Kidney epithelial cell (primary cell): ENCODE measurements at regions not wholly inside any gene's neighbourhood (a gene's known extent, or its start where the extent isn't known, plus 50 kb on each side); places are given as distances from the start of the nearest gene placed in this dataset.
"Not testable (repeated sequence)": the region's sequence is repeated elsewhere in the genome, so short reads cannot be mapped to it uniquely, and the experiment has no call there.

ENCODE experiments used
- DNase-seq: peaks from one replicate; pipeline ENCODE4 v3.0.0-alpha.2; 2010; ENCODE audit warnings: low read depth
- H3K27me3 ChIP-seq: 2 replicates; pipeline ENCODE4 v1.6.0; 2011; ENCODE audit warnings: low read length; ENCODE audit not compliant: control insufficient read depth, insufficient read depth
- H3K36me3 ChIP-seq: 2 replicates; pipeline ENCODE4 v1.5.1; 2011; ENCODE audit warnings: low read length; ENCODE audit not compliant: control insufficient read depth, insufficient read depth
- H3K4me3 ChIP-seq: 2 replicates; pipeline ENCODE4 v1.5.1; 2011; ENCODE audit warnings: low read depth, mild to moderate bottlenecking, control low read depth, low read length
- TF ChIP-seq, protein P1 (sequence below): IDR thresholded peaks from 2 replicates; pipeline ENCODE4 v1.5.1; 2011; ENCODE audit warnings: mild to moderate bottlenecking, moderate library complexity, low read length, control low read depth, inconsistent platforms; ENCODE audit not compliant: insufficient read depth, poor library complexity, severe bottlenecking

DNA sequence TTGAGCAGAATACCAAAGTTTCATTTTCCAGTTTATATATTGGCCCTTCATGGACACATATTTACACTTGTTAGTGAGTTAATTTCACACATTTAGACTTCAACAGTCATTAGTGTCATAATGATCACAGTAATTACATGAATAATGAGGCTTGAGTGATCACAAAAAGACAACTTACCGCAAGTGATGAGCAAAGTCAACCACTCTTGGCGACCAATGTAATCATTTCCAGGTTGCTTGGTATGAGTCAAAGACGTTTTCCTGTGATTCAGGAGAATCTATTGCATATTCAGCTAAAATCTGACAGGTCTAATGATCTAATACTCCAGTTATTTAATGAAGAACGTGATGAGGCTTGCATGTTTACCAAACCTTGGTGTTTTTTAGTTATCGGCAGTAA is 407.9 kb upstream of the TENM3 start:
- TF ChIP-seq, protein P1, sequence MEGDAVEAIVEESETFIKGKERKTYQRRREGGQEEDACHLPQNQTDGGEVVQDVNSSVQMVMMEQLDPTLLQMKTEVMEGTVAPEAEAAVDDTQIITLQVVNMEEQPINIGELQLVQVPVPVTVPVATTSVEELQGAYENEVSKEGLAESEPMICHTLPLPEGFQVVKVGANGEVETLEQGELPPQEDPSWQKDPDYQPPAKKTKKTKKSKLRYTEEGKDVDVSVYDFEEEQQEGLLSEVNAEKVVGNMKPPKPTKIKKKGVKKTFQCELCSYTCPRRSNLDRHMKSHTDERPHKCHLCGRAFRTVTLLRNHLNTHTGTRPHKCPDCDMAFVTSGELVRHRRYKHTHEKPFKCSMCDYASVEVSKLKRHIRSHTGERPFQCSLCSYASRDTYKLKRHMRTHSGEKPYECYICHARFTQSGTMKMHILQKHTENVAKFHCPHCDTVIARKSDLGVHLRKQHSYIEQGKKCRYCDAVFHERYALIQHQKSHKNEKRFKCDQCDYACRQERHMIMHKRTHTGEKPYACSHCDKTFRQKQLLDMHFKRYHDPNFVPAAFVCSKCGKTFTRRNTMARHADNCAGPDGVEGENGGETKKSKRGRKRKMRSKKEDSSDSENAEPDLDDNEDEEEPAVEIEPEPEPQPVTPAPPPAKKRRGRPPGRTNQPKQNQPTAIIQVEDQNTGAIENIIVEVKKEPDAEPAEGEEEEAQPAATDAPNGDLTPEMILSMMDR, result no peak
- H3K36me3 ChIP-seq, result no peaks in the 10 kb centered on the region
- H3K4me3 ChIP-seq, result no peak overlapping the region
- no peaks in the 10 kb centered on the region for H3K27me3 ChIP-seq
- no peak for DNase-seq

- Histone ChIP-seq H3K4me3 (no peak overlapping the region), H3K36me3 (no peaks in the 10 kb centered on the region), H3K27me3 (no peaks in the 10 kb centered on the region)
- TF ChIP-seq, protein P1, result no peak
- no peak for DNase-seq
Measured at GRCh38 chr4:181838253-181838652, 404.9 kb upstream of the TENM3 start.

DNA sequence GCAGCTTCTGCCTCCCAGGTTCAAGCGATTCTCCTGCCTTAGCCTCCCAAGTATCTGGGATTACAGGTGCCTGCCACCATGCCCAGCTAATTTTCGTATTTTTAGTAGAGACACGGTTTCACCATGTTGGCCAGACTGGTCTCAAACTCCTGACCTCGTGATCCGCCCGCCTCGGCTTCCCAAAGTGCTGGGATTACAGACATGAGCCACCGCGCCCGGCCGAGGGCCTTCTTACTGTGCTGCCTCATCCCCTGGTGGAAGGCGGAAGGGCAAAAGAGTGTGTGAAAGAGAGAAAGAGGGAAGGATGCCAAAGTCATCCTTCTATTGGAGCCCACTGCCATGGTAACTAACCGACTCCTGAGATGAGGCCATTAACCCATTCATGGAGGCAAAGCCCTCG is 399.4 kb upstream of the TENM3 start:
- H3K27me3 ChIP-seq, H3K4me3 ChIP-seq, H3K36me3 ChIP-seq, DNase-seq: not testable (repeated sequence)

- no peaks in the 10 kb centered on the region for H3K27me3 ChIP-seq
Measured at GRCh38 chr4:181845617-181846016, 397.6 kb upstream of the TENM3 start.

DNA sequence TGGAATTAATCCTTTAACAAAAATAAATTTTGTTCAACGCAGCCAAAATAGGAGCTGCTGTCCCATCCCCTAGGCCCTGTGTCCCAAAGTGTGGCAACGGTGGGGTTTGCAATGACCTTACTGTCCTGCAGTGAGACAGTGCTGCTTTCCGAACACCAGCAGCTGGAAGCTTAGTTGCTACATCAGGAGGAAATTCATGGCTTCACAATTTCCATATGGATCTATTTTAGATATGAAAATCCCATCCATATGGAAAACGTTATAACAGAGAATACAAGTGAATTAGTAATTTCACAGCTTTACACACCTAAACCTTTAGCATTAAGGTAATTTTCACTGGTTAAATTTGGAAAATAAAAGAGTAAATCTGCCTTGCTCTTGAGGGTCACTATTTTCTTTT is 396.3 kb upstream of the TENM3 start:
- Histone ChIP-seq H3K4me3 (no peak overlapping the region), H3K27me3 (no peaks in the 10 kb centered on the region), H3K36me3 (no peaks in the 10 kb centered on the region)
- TF ChIP-seq, protein P1, result no peak
- DNase-seq, result no peak

More at GRCh38 chr4:181845617-181846016, 397.6 kb upstream of the TENM3 start:
- no peaks in the 10 kb centered on the region for H3K36me3 ChIP-seq
- TF ChIP-seq, protein P1, result no peak
- no peak for DNase-seq
- no peak overlapping the region for H3K4me3 ChIP-seq

- TF ChIP-seq, protein P1, result no peak
- DNase-seq, result no peak
- no peak overlapping the region for H3K4me3 ChIP-seq
- H3K27me3 ChIP-seq, result no peaks in the 10 kb centered on the region
- H3K36me3 ChIP-seq, result no peaks in the 10 kb centered on the region
Measured at GRCh38 chr4:181848357-181848756, 394.8 kb upstream of the TENM3 start.
